DND-41 (cell line): ENCODE measurements at regions not wholly inside any gene's neighbourhood (a gene's known extent, or its start where the extent isn't known, plus 50 kb on each side); places are given as distances from the start of the nearest gene placed in this dataset.

ENCODE experiments used
- ATAC-seq: fragments of 200-7000 bp; cut with Tn5 transposase; 3 replicates; pipeline ENCODE4 v1.9.1; 2021; ENCODE audit warnings: low read depth; ENCODE audit not compliant: insufficient read depth
- DNase-seq: peaks from one replicate; pipeline ENCODE4 v3.0.0-alpha.2; 2020
- H2AFZ ChIP-seq: 2 replicates; pipeline ENCODE4 v1.6.0; 2012; ENCODE audit warnings: low read depth, low read length
- H3K27ac ChIP-seq: 2 replicates; pipeline ENCODE4 v1.5.1; 2012; ENCODE audit warnings: low read length, inconsistent platforms
- H3K27me3 ChIP-seq: fragments of 200-600 bp; sonication (generic); 2 replicates; pipeline ENCODE4 v1.6.0; 2012; ENCODE audit warnings: low read length, mild to moderate bottlenecking, inconsistent platforms; ENCODE audit not compliant: insufficient read depth, poor library complexity
- H3K36me3 ChIP-seq: 2 replicates; pipeline ENCODE4 v1.5.1; 2012; ENCODE audit warnings: low read length, inconsistent platforms; ENCODE audit not compliant: insufficient read depth
- H3K4me1 ChIP-seq: 2 replicates; pipeline ENCODE4 v1.5.1; 2012; ENCODE audit warnings: mild to moderate bottlenecking, low read length; ENCODE audit not compliant: insufficient read depth
- H3K4me2 ChIP-seq: 2 replicates; pipeline ENCODE4 v1.6.0; 2012; ENCODE audit warnings: mild to moderate bottlenecking, moderate library complexity, low read length, inconsistent platforms; ENCODE audit not compliant: insufficient read depth
- H3K4me3 ChIP-seq, 2 experiments: fragments of 200-600 bp in 1 of 2; shearing (Covaris generic) in 1 of 2; 2 replicates each; pipeline ENCODE4 v1.5.1; 2012 to 2016; ENCODE audit warnings: inconsistent platforms in 2 of 2, low read length in 2 of 2, mild to moderate bottlenecking in 2 of 2, low read depth in 1 of 2, moderate library complexity in 1 of 2
- H3K79me2 ChIP-seq: 2 replicates; pipeline ENCODE4 v1.6.0; 2012; ENCODE audit warnings: low read length, inconsistent platforms; ENCODE audit not compliant: insufficient read depth
- H3K9ac ChIP-seq: 2 replicates; pipeline ENCODE4 v1.6.0; 2012; ENCODE audit warnings: low read depth, mild to moderate bottlenecking, inconsistent platforms, low read length, moderate library complexity
- H3K9me3 ChIP-seq: 2 replicates; pipeline ENCODE4 v1.5.1; 2012; ENCODE audit warnings: low read length, moderate library complexity, mild to moderate bottlenecking, inconsistent platforms; ENCODE audit not compliant: insufficient read depth, severe bottlenecking
- H4K20me1 ChIP-seq: 2 replicates; pipeline ENCODE4 v1.6.0; 2012; ENCODE audit warnings: low read length; ENCODE audit not compliant: insufficient read depth
- EZH2 ChIP-seq: IDR thresholded peaks from 3 replicates; pipeline ENCODE4 v1.6.1; 2012; ENCODE audit warnings: borderline replicate concordance, low read depth, mild to moderate bottlenecking, moderate library complexity, low read length, inconsistent platforms; ENCODE audit not compliant: severe bottlenecking
- TF ChIP-seq, protein P1 (sequence below): IDR thresholded peaks from 2 replicates; pipeline ENCODE4 v1.5.1; 2012; ENCODE audit warnings: borderline replicate concordance, low read length, moderate library complexity, mild to moderate bottlenecking; ENCODE audit not compliant: poor library complexity, severe bottlenecking; ENCODE audit errors: extremely low read depth

DNA sequence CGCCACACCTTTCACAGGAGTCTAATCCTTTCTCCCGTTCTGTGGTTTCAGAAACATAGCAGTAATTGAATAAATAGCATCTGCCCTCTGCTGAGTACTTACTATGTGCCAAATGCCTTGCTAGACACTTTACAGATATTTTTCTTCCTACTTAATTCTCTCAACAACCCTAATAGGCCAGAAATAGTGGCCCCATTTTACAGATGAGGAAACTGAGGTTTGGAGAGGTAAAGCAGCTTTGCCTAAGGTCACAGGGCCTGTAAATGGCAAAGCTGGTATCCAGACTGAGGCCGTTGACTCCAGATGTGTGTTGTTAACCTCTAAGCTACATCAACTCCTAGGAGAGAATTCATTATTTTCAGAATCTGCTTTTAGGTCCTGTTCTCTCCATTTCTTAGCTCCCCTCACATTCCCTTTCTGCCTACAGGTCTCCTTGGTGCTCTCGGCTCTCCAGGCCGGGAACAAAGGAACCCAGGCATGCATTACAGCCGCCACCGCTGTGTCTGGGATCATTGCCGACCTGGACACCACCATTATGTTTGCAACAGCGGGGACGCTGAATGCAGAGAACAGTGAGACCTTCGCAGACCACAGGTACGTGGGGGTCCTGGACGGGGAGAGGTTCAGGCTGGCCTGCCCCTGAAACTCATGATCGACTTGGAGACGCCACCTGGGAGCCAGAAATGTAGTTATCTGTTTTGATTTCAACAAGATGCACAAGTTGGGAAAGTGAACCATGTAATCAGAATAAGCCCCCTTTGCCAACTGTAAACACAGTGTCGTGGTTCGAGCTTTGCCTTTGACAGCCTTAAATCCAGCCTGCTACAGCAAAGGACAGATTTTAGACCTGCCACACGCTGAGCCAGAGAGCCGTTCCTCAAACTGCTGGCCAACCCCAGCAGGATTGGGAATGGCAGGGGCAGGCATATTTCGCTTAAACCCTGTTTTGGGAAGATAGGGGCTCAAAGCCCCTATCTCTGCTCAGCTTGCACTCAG is 246.5 kb upstream of the TPM1 start:
- Histone ChIP-seq H3K27me3 (no peaks in the 10 kb centered on the region), H3K36me3 (no peaks in the 10 kb centered on the region), H2AFZ (no peak overlapping the region), H3K4me3 (no peak overlapping the region), H3K9me3 (no peaks in the 10 kb centered on the region), H3K79me2 (no peaks in the 10 kb centered on the region), H3K4me2 (no peak overlapping the region), H3K9ac (no peak overlapping the region), H4K20me1 (no peaks in the 10 kb centered on the region), H3K4me1 (no peaks in the 10 kb centered on the region), H3K27ac (no peak overlapping the region)
- DNase-seq = no peak
- ATAC-seq = no peak
- TF ChIP-seq EZH2 = no peak
- TF ChIP-seq, protein P1, sequence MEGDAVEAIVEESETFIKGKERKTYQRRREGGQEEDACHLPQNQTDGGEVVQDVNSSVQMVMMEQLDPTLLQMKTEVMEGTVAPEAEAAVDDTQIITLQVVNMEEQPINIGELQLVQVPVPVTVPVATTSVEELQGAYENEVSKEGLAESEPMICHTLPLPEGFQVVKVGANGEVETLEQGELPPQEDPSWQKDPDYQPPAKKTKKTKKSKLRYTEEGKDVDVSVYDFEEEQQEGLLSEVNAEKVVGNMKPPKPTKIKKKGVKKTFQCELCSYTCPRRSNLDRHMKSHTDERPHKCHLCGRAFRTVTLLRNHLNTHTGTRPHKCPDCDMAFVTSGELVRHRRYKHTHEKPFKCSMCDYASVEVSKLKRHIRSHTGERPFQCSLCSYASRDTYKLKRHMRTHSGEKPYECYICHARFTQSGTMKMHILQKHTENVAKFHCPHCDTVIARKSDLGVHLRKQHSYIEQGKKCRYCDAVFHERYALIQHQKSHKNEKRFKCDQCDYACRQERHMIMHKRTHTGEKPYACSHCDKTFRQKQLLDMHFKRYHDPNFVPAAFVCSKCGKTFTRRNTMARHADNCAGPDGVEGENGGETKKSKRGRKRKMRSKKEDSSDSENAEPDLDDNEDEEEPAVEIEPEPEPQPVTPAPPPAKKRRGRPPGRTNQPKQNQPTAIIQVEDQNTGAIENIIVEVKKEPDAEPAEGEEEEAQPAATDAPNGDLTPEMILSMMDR = no peak

DNA sequence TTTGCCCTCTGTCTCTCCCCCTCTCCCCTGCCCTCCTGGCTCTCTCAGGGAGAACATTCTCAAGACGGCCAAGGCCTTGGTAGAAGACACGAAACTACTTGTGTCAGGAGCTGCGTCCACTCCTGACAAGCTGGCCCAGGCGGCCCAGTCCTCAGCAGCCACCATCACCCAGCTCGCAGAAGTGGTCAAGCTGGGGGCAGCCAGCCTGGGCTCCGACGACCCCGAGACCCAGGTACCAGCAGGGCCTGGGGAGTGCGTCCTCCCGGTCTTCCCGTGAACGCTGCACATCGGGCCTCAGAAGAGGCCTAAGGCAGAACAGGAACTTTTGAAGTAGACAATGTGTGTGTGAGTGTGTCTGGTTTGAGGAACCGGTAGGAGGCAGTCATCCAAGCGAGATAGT is 245.4 kb upstream of the TPM1 start:
- Histone ChIP-seq H3K36me3 (no peaks in the 10 kb centered on the region), H3K4me1 (no peaks in the 10 kb centered on the region), H4K20me1 (no peaks in the 10 kb centered on the region), H3K79me2 (no peaks in the 10 kb centered on the region), H3K27me3 (no peaks in the 10 kb centered on the region), H3K4me3 (no peak overlapping the region), H2AFZ (no peak overlapping the region), H3K9ac (no peak overlapping the region), H3K4me2 (no peak overlapping the region), H3K27ac (no peak overlapping the region), H3K9me3 (no peaks in the 10 kb centered on the region)
- TF ChIP-seq, protein P1 = no peak
- no peak for TF ChIP-seq EZH2
- DNase-seq (no peak), ATAC-seq (no peak)

DNA sequence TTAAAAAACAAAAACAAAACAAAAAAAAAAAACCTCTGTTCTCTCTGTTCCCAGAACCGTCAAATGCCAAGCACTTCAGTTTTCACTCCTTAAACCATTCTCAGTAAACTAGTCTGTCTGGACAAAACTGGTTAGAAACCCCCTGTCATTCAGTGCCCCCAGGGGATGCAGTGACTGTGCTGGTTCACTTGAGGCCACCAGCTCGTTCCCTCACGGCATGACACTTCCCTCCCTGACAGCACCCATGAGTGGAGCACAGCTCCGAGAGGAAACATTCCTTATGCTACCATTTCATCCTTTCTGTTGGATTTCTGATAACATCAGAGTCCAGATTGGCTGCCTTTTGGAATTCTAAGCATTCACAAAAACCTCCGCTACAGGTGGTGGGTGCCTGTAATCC is 244.0 kb upstream of the TPM1 start:
- Histone ChIP-seq H4K20me1 (no peaks in the 10 kb centered on the region), H2AFZ (no peak overlapping the region), H3K4me2 (no peak overlapping the region), H3K4me1 (no peaks in the 10 kb centered on the region), H3K27me3 (no peaks in the 10 kb centered on the region), H3K27ac (no peak overlapping the region), H3K79me2 (no peaks in the 10 kb centered on the region), H3K4me3 (no peak overlapping the region), H3K9me3 (no peaks in the 10 kb centered on the region), H3K36me3 (no peaks in the 10 kb centered on the region), H3K9ac (no peak overlapping the region)
- ATAC-seq (no peak), DNase-seq (no peak)
- TF ChIP-seq EZH2 = no peak
- TF ChIP-seq, protein P1 = no peak
